Small intestine (tissue), 7 donors: ENCODE measurements at regions not wholly inside any gene's neighbourhood (a gene's known extent, or its start where the extent isn't known, plus 50 kb on each side); places are given as distances from the start of the nearest gene placed in this dataset.

Experiments
- DNase-seq, 2 donors: peaks; one replicate each; pipeline versions ENCODE4 v3.0.0 to v3.0.0-alpha.2; 2013
- FAIRE-seq: peaks from 2 replicates; lab custom pipeline; 2012; peaks lifted over from hg19 to GRCh38; lab: Jason Lieb, UNC
- H3K27ac ChIP-seq, 3 donors: one replicate each; pipeline ENCODE4 v1.5.1; 2013; ENCODE audit warnings: low read length in 2 of 3, mild to moderate bottlenecking in 2 of 3, control low read depth in 1 of 3, inconsistent platforms in 1 of 3, low read depth in 1 of 3, moderate library complexity in 1 of 3
- H3K27me3 ChIP-seq, 3 donors: one replicate each; pipeline ENCODE4 v1.6.1; 2013; ENCODE audit warnings: low read length in 3 of 3, inconsistent platforms in 1 of 3; ENCODE audit not compliant: control insufficient read depth in 3 of 3, insufficient read depth in 3 of 3
- H3K36me3 ChIP-seq, 3 donors: one replicate each; pipeline ENCODE4 v1.6.1; 2013; ENCODE audit warnings: low read length in 3 of 3, inconsistent platforms in 1 of 3, low read depth in 1 of 3, mild to moderate bottlenecking in 1 of 3, moderate library complexity in 1 of 3; ENCODE audit not compliant: control insufficient read depth in 3 of 3, insufficient read depth in 2 of 3
- H3K4me1 ChIP-seq, 3 donors: one replicate each; pipeline ENCODE4 v1.6.1; 2013; ENCODE audit warnings: low read length in 2 of 3, inconsistent platforms in 1 of 3, low read depth in 1 of 3, mild to moderate bottlenecking in 1 of 3, moderate library complexity in 1 of 3; ENCODE audit not compliant: control insufficient read depth in 3 of 3, insufficient read depth in 2 of 3
- H3K4me3 ChIP-seq, 3 donors: one replicate each; pipeline ENCODE4 v1.5.1; 2013; ENCODE audit warnings: low read length in 3 of 3, control low read depth in 1 of 3, inconsistent platforms in 1 of 3, low read depth in 1 of 3, mild to moderate bottlenecking in 1 of 3, moderate library complexity in 1 of 3
- H3K9me3 ChIP-seq, 2 donors: one replicate each; pipeline ENCODE4 v1.6.1; 2013; ENCODE audit warnings: low read depth in 1 of 2, low read length in 1 of 2; ENCODE audit not compliant: control insufficient read depth in 2 of 2, insufficient read depth in 1 of 2
- WGBS, 3 donors: extraction: QIAGEN DNeasy Blood & Tissue Kit; methylation state at CpG; one replicate each; pipeline ENCODE4 v1.1.7; 2013; 5-methylcytosine and 5-hydroxymethylcytosine counted together
- donor health status: healthy with polysubstance abuse.
- donor health status: control.
- donor health status: control.
- donor health status: Bipolar disorder and iron deficiency.
- donor health status: healthy.

DNA sequence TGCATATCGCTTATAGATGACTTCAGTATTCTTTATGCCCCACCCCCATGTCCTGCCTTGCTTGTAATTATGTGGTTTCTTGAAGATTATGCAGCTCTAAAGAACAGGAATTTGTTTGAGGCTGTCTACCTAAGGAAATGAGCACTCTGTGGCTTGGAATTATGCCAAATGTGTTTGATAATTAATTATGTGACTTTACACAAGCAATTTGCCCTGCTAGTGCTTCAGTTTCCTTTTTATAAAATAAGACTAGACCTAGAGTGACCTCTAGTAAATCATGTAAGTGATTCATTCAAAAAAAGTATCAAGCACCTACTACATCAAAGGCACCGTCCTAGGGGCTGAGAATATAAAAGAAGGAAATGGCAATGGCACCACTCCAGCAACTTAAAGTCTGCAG lies 491.5 kb upstream of the KIRREL3 start:
- Histone ChIP-seq H3K27me3 (no peaks in the 10 kb centered on the region), H3K9me3 (peaks cover 2 to 13% of the 10 kb centered on the region in 2 donors), H3K4me3 (no peak overlapping the region), H3K27ac (no peak overlapping the region), H3K36me3 (no peaks in the 10 kb centered on the region), H3K4me1 (no peaks in the 10 kb centered on the region)
- no peak for DNase-seq
- FAIRE-seq: no peak
- 56 to 72% (median 62%) methylated on average over 2 of the region's 2 CpGs for WGBS, 3 donors

- no peak overlapping the region for H3K27ac ChIP-seq
- no peaks in the 10 kb centered on the region for H3K4me1 ChIP-seq
- no peaks in the 10 kb centered on the region for H3K36me3 ChIP-seq
- FAIRE-seq (no peak), DNase-seq (no peak)
- no peaks in the 10 kb centered on the region for H3K27me3 ChIP-seq
- peaks cover 2 to 13% of the 10 kb centered on the region in 2 donors for H3K9me3 ChIP-seq
- WGBS, 3 donors: 40 to 45% (median 40%) methylated on average over 2 of the region's 2 CpGs
- no peak overlapping the region for H3K4me3 ChIP-seq
These were observed 491.0 kb upstream of the KIRREL3 start for GRCh38 chr11:127491589-127491988.

GRCh38 chr11:127490896-127491295 lies 490.3 kb upstream of the KIRREL3 start:
- no peaks in the 10 kb centered on the region for H3K4me1 ChIP-seq
- H3K27ac ChIP-seq: no peak overlapping the region
- H3K4me3 ChIP-seq: no peak overlapping the region
- DNase-seq (no peak), FAIRE-seq (no peak)
- no peaks in the 10 kb centered on the region for H3K27me3 ChIP-seq
- peaks cover 2 to 13% of the 10 kb centered on the region in 2 donors for H3K9me3 ChIP-seq
- 84 to 88% (median 86%) methylated on average over 2 of the region's 2 CpGs for WGBS, 3 donors
- no peaks in the 10 kb centered on the region for H3K36me3 ChIP-seq

DNA sequence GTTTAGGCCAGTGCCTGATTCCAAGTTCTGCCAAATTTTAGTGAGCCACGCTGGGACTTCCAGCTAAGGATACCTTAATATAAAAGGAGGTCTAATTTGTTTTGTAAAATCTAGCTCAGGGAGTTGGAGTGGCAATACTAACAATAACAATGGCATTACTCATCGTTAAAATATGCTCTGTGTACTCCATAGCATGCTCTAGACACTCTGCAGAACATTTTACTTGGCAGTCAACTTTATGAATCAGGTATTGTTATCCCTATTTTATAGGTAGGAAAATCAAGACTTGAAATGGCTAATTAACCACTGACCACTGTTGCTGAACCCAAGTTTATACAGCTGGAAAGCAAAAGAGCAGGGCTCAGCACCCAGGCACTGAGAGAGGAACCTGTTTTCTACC lies 485.0 kb upstream of the KIRREL3 start:
- DNase-seq (no peak), FAIRE-seq (no peak)
- Histone ChIP-seq H3K4me3 (no peak overlapping the region), H3K9me3 (no peaks in the 10 kb centered on the region), H3K27me3 (no peaks in the 10 kb centered on the region), H3K4me1 (no peaks in the 10 kb centered on the region), H3K36me3 (no peaks in the 10 kb centered on the region), H3K27ac (no peak overlapping the region)
- 51 to 64% (median 61%) methylated on average over 2 of the region's 2 CpGs for WGBS, 3 donors

DNA sequence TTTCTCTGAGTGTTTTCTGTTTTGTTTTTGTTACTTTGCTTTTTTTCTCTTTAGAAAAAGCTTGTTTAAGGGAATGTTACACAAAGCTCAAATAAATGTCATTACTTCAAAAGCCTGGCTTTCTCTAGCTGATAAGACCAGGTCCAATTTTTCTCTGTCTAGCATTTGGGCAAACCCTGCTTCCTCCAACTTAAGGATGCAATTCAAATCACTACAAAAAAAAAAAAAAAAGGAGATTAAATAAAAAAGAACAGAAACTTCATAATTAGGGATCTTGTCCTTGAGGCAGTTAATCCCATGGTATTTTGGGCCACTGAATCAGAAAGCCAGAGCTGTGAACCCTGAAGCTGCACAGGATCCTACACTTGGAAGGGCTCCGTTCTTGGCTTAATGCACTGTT lies 480.8 kb upstream of the KIRREL3 start:
- H3K4me3 ChIP-seq: no peak overlapping the region
- H3K36me3 ChIP-seq: no peaks in the 10 kb centered on the region
- WGBS, 3 donors: 83 to 89% (median 83%) methylated on average over 1 of the region's 1 CpG
- no peak overlapping the region for H3K27ac ChIP-seq
- H3K27me3 ChIP-seq: no peaks in the 10 kb centered on the region
- FAIRE-seq (no peak), DNase-seq (no peak)
- H3K4me1 ChIP-seq: peaks cover 0 to 8% (median 0%) of the 10 kb centered on the region in 3 donors
- no peaks in the 10 kb centered on the region for H3K9me3 ChIP-seq

- 20 to 61% (median 52%) methylated on average over 2 of the region's 2 CpGs for WGBS, 3 donors
- Histone ChIP-seq H3K4me3 (no peak overlapping the region), H3K4me1 (peaks cover 0 to 8% (median 0%) of the 10 kb centered on the region in 3 donors), H3K9me3 (no peaks in the 10 kb centered on the region), H3K27me3 (no peaks in the 10 kb centered on the region), H3K27ac (peak overlapping the region in 1 of 3 donors; percentile 38), H3K36me3 (no peaks in the 10 kb centered on the region)
- FAIRE-seq: no peak
- peak in 1 of 2 donors; percentile 53 for DNase-seq
These were observed 478.3 kb upstream of the KIRREL3 start for GRCh38 chr11:127478826-127479225.

- WGBS, 3 donors: 50 to 87% (median 81%) methylated on average over 1 of the region's 1 CpG
- no peak for FAIRE-seq
- no peaks in the 10 kb centered on the region for H3K27me3 ChIP-seq
These were observed 474.2 kb upstream of the KIRREL3 start for GRCh38 chr11:127474766-127475165.

DNA sequence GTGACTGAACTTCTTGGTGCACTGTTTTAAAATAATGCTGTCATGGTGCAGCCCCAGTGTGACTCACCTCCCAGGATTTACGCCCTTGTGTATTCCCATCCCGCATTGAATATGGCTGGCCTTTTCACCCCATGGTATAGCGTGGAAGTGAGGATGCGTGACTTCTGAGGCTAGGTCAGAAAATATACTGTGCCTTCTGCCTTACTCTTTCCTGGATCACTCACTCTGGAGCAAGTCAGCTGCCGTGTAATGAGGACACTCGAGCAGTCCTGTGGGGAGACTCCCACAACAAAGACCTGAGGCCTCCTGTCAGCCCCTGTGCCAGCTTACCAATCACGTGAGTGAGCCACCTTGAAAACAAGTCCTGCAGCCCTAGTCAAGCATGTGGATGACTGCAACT lies 471.9 kb upstream of the KIRREL3 start:
- FAIRE-seq: no peak
- Histone ChIP-seq H3K9me3 (no peaks in the 10 kb centered on the region), H3K4me3 (no peak overlapping the region), H3K27me3 (no peaks in the 10 kb centered on the region), H3K36me3 (no peaks in the 10 kb centered on the region), H3K4me1 (no peaks in the 10 kb centered on the region), H3K27ac (no peak overlapping the region)
- 88 to 92% (median 91%) methylated on average over 7 of the region's 7 CpGs for WGBS, 3 donors
- DNase-seq: no peak

More at GRCh38 chr11:127474766-127475165, 474.2 kb upstream of the KIRREL3 start:
- Histone ChIP-seq H3K4me3 (no peak overlapping the region), H3K4me1 (peaks cover 0 to 7% (median 0%) of the 10 kb centered on the region in 3 donors), H3K9me3 (no peaks in the 10 kb centered on the region), H3K27ac (no peak overlapping the region), H3K36me3 (no peaks in the 10 kb centered on the region)
- no peak for DNase-seq

DNA sequence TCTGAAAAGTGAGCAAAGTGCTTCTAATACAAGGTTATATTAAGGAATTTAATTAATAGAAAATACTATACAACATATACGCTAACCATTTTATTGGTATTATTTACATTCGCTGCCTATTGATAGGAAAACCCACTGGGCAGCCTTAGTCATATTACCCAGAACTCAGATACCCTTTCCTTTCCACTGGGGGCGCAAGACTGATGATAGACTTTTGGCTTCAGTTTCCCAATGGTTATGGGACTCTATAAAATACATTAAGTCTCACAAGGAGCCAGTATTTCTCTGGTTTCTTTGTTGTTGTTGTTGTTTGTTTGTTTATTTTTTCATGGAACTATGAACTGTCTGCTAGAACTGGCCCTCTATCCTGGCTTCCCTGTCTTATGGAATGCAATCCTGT lies 471.1 kb upstream of the KIRREL3 start:
- H3K4me1 ChIP-seq: no peaks in the 10 kb centered on the region
- H3K36me3 ChIP-seq: no peaks in the 10 kb centered on the region
- no peaks in the 10 kb centered on the region for H3K9me3 ChIP-seq
- H3K27ac ChIP-seq: no peak overlapping the region
- no peak for FAIRE-seq
- H3K27me3 ChIP-seq: no peaks in the 10 kb centered on the region
- no peak for DNase-seq
- 90 to 94% (median 92%) methylated on average over 3 of the region's 3 CpGs for WGBS, 3 donors
- H3K4me3 ChIP-seq: no peak overlapping the region
